OCI-LY7 (cell line): ENCODE measurements at regions not wholly inside any gene's neighbourhood (a gene's known extent, or its start where the extent isn't known, plus 50 kb on each side); places are given as distances from the start of the nearest gene placed in this dataset.

Experiments used
- EZH2phosphoT487 ChIP-seq: fragments of 200-600 bp; sonication (generic); IDR thresholded peaks from 2 replicates; pipeline ENCODE4 v1.6.1; 2018; ENCODE audit warnings: low read depth, borderline replicate concordance, mild to moderate bottlenecking, mixed run types, antibody characterized with exemption, low read length, moderate library complexity, mixed read lengths
- TF ChIP-seq, protein P1 (sequence below): fragments of 200-600 bp; sonication (generic); conservative IDR thresholded peaks from 2 replicates; pipeline ENCODE4 v1.5.1; 2014; ENCODE audit warnings: mild to moderate bottlenecking, antibody characterized with exemption, low read length, moderate library complexity, mixed read lengths

DNA sequence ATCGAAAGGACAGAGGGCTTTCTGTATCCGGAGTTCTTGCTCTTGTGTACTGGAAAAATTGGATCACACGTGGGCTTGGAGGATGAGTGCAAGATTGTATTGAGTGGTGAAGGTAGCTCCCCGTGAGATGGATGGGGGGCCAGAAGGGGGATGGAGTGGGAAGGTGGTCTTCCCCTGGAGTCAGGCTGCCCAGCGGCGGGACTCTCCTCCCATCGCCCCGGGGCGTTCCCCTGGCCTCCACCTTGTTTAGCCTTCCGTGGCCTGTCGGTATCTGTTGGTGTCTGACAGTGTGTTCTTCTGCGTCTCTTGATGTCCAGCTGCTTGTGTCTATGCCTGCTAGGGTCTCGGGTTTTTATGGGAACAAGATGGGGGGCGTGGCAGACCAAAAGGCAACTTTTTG, 54.6 kb upstream of the GABRA6 start:
- TF ChIP-seq, protein P1, sequence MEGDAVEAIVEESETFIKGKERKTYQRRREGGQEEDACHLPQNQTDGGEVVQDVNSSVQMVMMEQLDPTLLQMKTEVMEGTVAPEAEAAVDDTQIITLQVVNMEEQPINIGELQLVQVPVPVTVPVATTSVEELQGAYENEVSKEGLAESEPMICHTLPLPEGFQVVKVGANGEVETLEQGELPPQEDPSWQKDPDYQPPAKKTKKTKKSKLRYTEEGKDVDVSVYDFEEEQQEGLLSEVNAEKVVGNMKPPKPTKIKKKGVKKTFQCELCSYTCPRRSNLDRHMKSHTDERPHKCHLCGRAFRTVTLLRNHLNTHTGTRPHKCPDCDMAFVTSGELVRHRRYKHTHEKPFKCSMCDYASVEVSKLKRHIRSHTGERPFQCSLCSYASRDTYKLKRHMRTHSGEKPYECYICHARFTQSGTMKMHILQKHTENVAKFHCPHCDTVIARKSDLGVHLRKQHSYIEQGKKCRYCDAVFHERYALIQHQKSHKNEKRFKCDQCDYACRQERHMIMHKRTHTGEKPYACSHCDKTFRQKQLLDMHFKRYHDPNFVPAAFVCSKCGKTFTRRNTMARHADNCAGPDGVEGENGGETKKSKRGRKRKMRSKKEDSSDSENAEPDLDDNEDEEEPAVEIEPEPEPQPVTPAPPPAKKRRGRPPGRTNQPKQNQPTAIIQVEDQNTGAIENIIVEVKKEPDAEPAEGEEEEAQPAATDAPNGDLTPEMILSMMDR, result no peak
- no peak for TF ChIP-seq EZH2phosphoT487
